Vagina (tissue), 2 donors: ENCODE measurements at regions not wholly inside any gene's neighbourhood (a gene's known extent, or its start where the extent isn't known, plus 50 kb on each side); places are given as distances from the start of the nearest gene placed in this dataset.

ENCODE experiments used
- DNase-seq, 2 donors: peaks; one replicate each; pipeline ENCODE4 v3.0.0-alpha.2; 2017; ENCODE audit errors: extremely low spot score in 2 of 2
- H3K27ac ChIP-seq: fragments of 200-600 bp; sonication (generic); one replicate; pipeline ENCODE4 v1.5.1; 2019
- H3K27me3 ChIP-seq: fragments of 200-600 bp; sonication (generic); one replicate; pipeline ENCODE4 v1.5.1; 2019
- H3K36me3 ChIP-seq, 2 donors: fragments of 200-600 bp; sonication (generic); one replicate each; pipeline ENCODE4 v1.5.1; 2017 to 2019
- H3K4me1 ChIP-seq: fragments of 200-600 bp; sonication (generic); one replicate; pipeline ENCODE4 v1.5.1; 2019
- H3K4me3 ChIP-seq, 2 donors: fragments of 200-600 bp; sonication (generic); 1 replicate in 1 of 2; 2 replicates in 1 of 2; pipeline ENCODE4 v1.5.1; 2016 to 2019
- H3K9me3 ChIP-seq: fragments of 200-600 bp; sonication (generic); one replicate; pipeline ENCODE4 v1.5.1; 2019
- CTCF ChIP-seq, 3 experiments: fragments of 450-650 bp in 2 of 3; fragments of 200-600 bp in 1 of 3; sonication (generic) in 1 of 3; IDR thresholded peaks; one replicate each; pipeline ENCODE4 v1.5.1; 2017 to 2019; ENCODE audit warnings: antibody characterized with exemption in 3 of 3, mild to moderate bottlenecking in 2 of 3, moderate library complexity in 2 of 3
- POLR2A ChIP-seq, 2 donors: fragments of 450-650 bp; IDR thresholded peaks; one replicate each; pipeline ENCODE4 v1.6.1; 2017; ENCODE audit warnings: antibody characterized with exemption in 2 of 2, mild to moderate bottlenecking in 2 of 2, moderate library complexity in 2 of 2
- POLR2AphosphoS5 ChIP-seq, 2 donors: sonication (generic); formaldehyde crosslinking; IDR thresholded peaks; one replicate each; pipeline ENCODE4 v1.9.0; 2017; ENCODE audit warnings: antibody characterized with exemption in 2 of 2, mild to moderate bottlenecking in 2 of 2, low read depth in 1 of 2; ENCODE audit not compliant: insufficient read depth in 1 of 2
- intact Hi-C: fragments of 100-400 bp; cut with DNase I; formaldehyde crosslinking; loops from one replicate; pipeline ENCODE4 v1.15.1; 2023

GRCh38 chr12:124491856-124492420, 75.5 kb downstream of the NCOR2 start:
- no peak overlapping the region for H3K4me3 ChIP-seq
- H3K27ac ChIP-seq = no peak overlapping the region
- peaks cover 0 to 17% of the 10 kb centered on the region in 2 donors for H3K36me3 ChIP-seq
- TF ChIP-seq POLR2AphosphoS5 (IDR thresholded peaks at IDR 0.05; ENCODE audit: insufficient read depth in 1 of 2, low read depth in 1 of 2) = no peak
- TF ChIP-seq POLR2A (IDR thresholded peaks at IDR 0.05) = no peak
- no peak for TF ChIP-seq CTCF (IDR thresholded peaks at IDR 0.05)
- no peaks in the 10 kb centered on the region for H3K27me3 ChIP-seq
- intact Hi-C loops = no loop called here
- DNase-seq = no peak
- no peaks in the 10 kb centered on the region for H3K9me3 ChIP-seq
- peaks cover 30% of the 10 kb centered on the region for H3K4me1 ChIP-seq

GRCh38 chr12:124491310-124491709, 76.1 kb downstream of the NCOR2 start:
- Histone ChIP-seq H3K36me3 (peaks cover 0 to 17% of the 10 kb centered on the region in 2 donors), H3K27ac (no peak overlapping the region), H3K9me3 (no peaks in the 10 kb centered on the region), H3K4me1 (peaks cover 24% of the 10 kb centered on the region), H3K27me3 (no peaks in the 10 kb centered on the region), H3K4me3 (no peak overlapping the region)
- intact Hi-C loops = no loop called here
- TF ChIP-seq CTCF (IDR thresholded peaks at IDR 0.05) (no peak), POLR2AphosphoS5 (IDR thresholded peaks at IDR 0.05; ENCODE audit: insufficient read depth in 1 of 2, low read depth in 1 of 2) (no peak), POLR2A (IDR thresholded peaks at IDR 0.05) (no peak)
- DNase-seq = no peak

DNA sequence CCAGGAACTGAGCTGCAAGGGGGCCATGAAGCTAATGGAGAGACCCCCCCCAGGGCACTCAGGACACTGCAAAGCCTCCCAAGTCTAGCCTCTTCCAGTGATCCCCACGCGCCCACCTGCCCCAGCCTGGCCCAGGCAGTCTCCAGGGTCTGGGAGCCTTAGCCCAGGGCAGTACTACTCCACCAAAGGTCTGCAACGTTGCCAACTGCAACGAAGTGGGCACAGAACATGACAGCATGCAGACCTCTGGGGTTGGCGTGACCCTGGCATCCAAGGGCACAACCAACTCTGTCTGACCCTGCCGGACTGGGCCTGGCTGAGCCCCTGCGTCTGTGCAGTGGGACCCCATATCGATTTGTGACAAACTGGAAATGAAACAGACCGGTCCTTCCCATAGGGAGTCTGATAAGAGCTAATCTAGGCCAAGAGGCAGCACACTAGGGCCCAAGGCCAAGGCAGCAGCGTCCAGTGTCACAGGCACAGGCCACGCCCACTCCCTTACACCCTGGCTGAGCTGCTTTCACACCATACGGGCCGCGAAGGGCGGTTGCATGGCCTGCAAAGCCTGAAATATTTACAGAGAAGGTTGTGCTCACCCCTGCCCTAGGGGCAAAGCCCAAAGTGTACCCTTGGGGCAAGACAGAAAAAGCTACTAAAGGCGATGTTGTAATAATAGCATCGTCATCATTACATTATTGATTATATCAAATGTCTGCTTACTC, 76.7 kb downstream of the NCOR2 start:
- no peak for DNase-seq
- H3K27ac ChIP-seq = no peak overlapping the region
- intact Hi-C loops = no loop called here
- peaks cover 22% of the 10 kb centered on the region for H3K4me1 ChIP-seq
- H3K9me3 ChIP-seq = no peaks in the 10 kb centered on the region
- no peak overlapping the region for H3K4me3 ChIP-seq
- peaks cover 0 to 17% of the 10 kb centered on the region in 2 donors for H3K36me3 ChIP-seq
- no peaks in the 10 kb centered on the region for H3K27me3 ChIP-seq
- TF ChIP-seq CTCF (IDR thresholded peaks at IDR 0.05) = no peak
- peak in 1 of 2 donors; percentile 14 for TF ChIP-seq POLR2AphosphoS5 (IDR thresholded peaks at IDR 0.05; ENCODE audit: insufficient read depth in 1 of 2, low read depth in 1 of 2)
- no peak for TF ChIP-seq POLR2A (IDR thresholded peaks at IDR 0.05)

- Histone ChIP-seq H3K4me3 (no peak overlapping the region), H3K9me3 (no peaks in the 10 kb centered on the region), H3K36me3 (peaks cover 0 to 16% of the 10 kb centered on the region in 2 donors), H3K27me3 (no peaks in the 10 kb centered on the region), H3K4me1 (peaks cover 22% of the 10 kb centered on the region), H3K27ac (no peak overlapping the region)
- no peak for DNase-seq
- intact Hi-C loops = no loop called here
- no peak for TF ChIP-seq POLR2AphosphoS5 (IDR thresholded peaks at IDR 0.05; ENCODE audit: insufficient read depth in 1 of 2, low read depth in 1 of 2)
Measured at GRCh38 chr12:124489915-124490583, 77.4 kb downstream of the NCOR2 start.

DNA sequence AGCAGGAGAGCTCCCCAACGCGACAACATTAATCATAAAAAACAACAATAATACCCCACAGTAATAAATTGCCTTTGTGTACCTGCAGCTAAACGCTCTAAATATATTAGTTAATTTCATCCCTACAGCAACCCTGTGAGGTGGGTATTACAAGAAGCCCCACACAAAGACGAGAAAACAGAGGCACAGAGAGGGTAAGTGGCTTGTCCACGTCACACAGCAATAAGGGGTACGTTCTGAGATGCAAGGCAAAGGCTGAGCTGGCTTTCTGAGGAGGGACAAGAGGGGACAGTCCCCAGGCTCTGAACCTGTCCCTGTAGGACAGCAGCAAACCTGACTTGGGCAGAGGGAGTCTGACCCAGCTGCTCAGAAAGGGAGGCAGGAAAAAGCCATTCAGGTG, 78.2 kb downstream of the NCOR2 start:
- H3K27me3 ChIP-seq = no peaks in the 10 kb centered on the region
- H3K36me3 ChIP-seq = peaks cover 0 to 11% of the 10 kb centered on the region in 2 donors
- no peak for DNase-seq
- peaks cover 22% of the 10 kb centered on the region for H3K4me1 ChIP-seq
- intact Hi-C loops = no loop called here
- TF ChIP-seq POLR2AphosphoS5 (IDR thresholded peaks at IDR 0.05; ENCODE audit: insufficient read depth in 1 of 2, low read depth in 1 of 2) (no peak), CTCF (IDR thresholded peaks at IDR 0.05) (no peak), POLR2A (IDR thresholded peaks at IDR 0.05) (no peak)
- no peak overlapping the region for H3K27ac ChIP-seq
- H3K4me3 ChIP-seq = no peak overlapping the region
- H3K9me3 ChIP-seq = no peaks in the 10 kb centered on the region
